ENCODE measurements at regions not wholly inside any gene's neighbourhood (a gene's known extent, or its start where the extent isn't known, plus 50 kb on each side); places are given as distances from the start of the nearest gene placed in this dataset.

GRCh38 chr4:96525898-96526297, 686.0 kb downstream of the PDHA2 start:
- Mint-ChIP-seq H3K27me3 (no peaks in the 10 kb centered on the region), H3K36me3 (ENCODE audit: low read depth) (no peaks in the 10 kb centered on the region)
- intact Hi-C loops (cut with DNase I, micrococcal nuclease), result no loop called here

DNA sequence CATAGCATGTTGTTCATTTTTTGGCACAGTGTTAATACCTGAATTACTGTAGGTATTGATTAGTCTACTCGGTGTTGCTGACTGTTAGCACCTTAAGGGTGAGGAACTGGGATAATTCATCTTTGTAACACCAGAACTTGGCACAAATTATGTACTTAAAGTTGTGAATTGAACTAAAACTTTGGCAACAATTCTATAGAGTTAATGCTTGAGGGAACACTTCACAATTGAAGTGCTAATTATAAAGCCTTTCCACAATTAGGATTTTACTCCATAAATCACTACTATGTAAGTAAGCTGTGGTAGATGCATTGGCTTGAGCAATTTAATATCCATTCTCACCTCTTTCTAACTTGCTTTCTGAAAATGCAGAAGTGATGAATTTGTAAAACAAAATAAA, 686.7 kb downstream of the PDHA2 start:
- CTCF ChIA-PET, result no interaction called here
- Mint-ChIP-seq H3K27ac (no peak overlapping the region), H3K4me3 (no peak overlapping the region), H3K4me1 (no peaks in the 10 kb centered on the region), H3K9me3 (ENCODE audit: low read depth) (peaks cover 5% of the 10 kb centered on the region), H3K27me3 (no peaks in the 10 kb centered on the region), H3K36me3 (ENCODE audit: low read depth) (no peaks in the 10 kb centered on the region)
- POLR2A ChIA-PET, result no interaction called here
- intact Hi-C loops (cut with DNase I, micrococcal nuclease), result no loop called here
- DNase-seq, result no peak
- ATAC-seq, result no peak

More at GRCh38 chr4:96525898-96526297, 686.0 kb downstream of the PDHA2 start:
- H3K4me3 Mint-ChIP-seq, result no peak overlapping the region
- H3K4me1 Mint-ChIP-seq, result no peaks in the 10 kb centered on the region
- no peak for ATAC-seq
- DNase-seq, result no peak
- ChIA-PET POLR2A (no interaction called here), CTCF (no interaction called here)
- H3K27ac Mint-ChIP-seq, result no peak overlapping the region
- peaks cover 6% of the 10 kb centered on the region for H3K9me3 Mint-ChIP-seq (ENCODE audit: low read depth)

GRCh38 chr4:96531836-96532235, 691.9 kb downstream of the PDHA2 start:
- H3K4me3 Mint-ChIP-seq, result no peak overlapping the region
- POLR2A ChIA-PET, result no interaction called here
- no peaks in the 10 kb centered on the region for H3K4me1 Mint-ChIP-seq
- no peak overlapping the region for H3K27ac Mint-ChIP-seq
- no peaks in the 10 kb centered on the region for H3K36me3 Mint-ChIP-seq (ENCODE audit: low read depth)
- H3K9me3 Mint-ChIP-seq (ENCODE audit: low read depth), result peaks cover 4% of the 10 kb centered on the region
- DNase-seq, result no peak
- H3K27me3 Mint-ChIP-seq, result no peaks in the 10 kb centered on the region
- no peak for ATAC-seq
- CTCF ChIA-PET, result no interaction called here
- intact Hi-C loops (cut with DNase I, micrococcal nuclease), result no loop called here

- no peak for ATAC-seq
- POLR2A ChIA-PET, result no interaction called here
- no peak overlapping the region for H3K27ac Mint-ChIP-seq
- intact Hi-C loops (cut with DNase I, micrococcal nuclease), result no loop called here
- no peaks in the 10 kb centered on the region for H3K27me3 Mint-ChIP-seq
- CTCF ChIA-PET, result no interaction called here
- DNase-seq, result no peak
- no peak overlapping the region for H3K4me3 Mint-ChIP-seq
- H3K36me3 Mint-ChIP-seq (ENCODE audit: low read depth), result no peaks in the 10 kb centered on the region
- no peaks in the 10 kb centered on the region for H3K4me1 Mint-ChIP-seq
- H3K9me3 Mint-ChIP-seq (ENCODE audit: low read depth), result peaks cover 2% of the 10 kb centered on the region
Measured at GRCh38 chr4:96543346-96543745, 703.5 kb downstream of the PDHA2 start.

DNA sequence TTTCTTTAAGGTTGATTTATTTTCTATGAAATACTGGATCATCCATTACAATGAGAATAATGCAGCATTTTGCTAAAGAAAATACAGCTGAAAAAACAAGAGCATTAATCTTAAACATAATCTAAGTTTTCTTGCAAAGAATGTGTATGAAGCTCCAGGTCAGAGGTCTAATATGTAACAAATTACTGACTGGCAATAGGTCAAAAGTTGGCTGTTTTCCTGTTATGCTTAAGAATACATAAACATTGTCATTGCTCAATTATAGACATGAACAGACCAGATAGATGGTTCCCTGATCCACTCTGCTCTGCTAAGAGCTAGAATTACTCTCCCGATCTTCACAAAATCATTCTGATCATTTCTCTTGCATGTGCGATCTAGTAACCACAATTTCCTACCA, 718.6 kb downstream of the PDHA2 start:
- H3K4me1 Mint-ChIP-seq, result no peaks in the 10 kb centered on the region
- ATAC-seq (no peak), DNase-seq (no peak)
- H3K36me3 Mint-ChIP-seq (ENCODE audit: low read depth), result no peaks in the 10 kb centered on the region
- no peak overlapping the region for H3K27ac Mint-ChIP-seq
- intact Hi-C loops (cut with DNase I, micrococcal nuclease), result no loop called here
- H3K27me3 Mint-ChIP-seq, result no peaks in the 10 kb centered on the region
- no peak overlapping the region for H3K4me3 Mint-ChIP-seq
- ChIA-PET CTCF (no interaction called here), POLR2A (no interaction called here)
- H3K9me3 Mint-ChIP-seq (ENCODE audit: low read depth), result peaks cover 2% of the 10 kb centered on the region

- Mint-ChIP-seq H3K4me1 (no peaks in the 10 kb centered on the region), H3K4me3 (no peak overlapping the region), H3K27ac (no peak overlapping the region), H3K36me3 (ENCODE audit: low read depth) (no peaks in the 10 kb centered on the region), H3K27me3 (no peaks in the 10 kb centered on the region), H3K9me3 (ENCODE audit: low read depth) (no peaks in the 10 kb centered on the region)
- no peak for DNase-seq
- no peak for ATAC-seq
- POLR2A ChIA-PET, result no interaction called here
- intact Hi-C loops (cut with DNase I, micrococcal nuclease), result no loop called here
- CTCF ChIA-PET, result interaction anchor here (0.7 kb wide), 1 partner anchor 657 kb away, joined by 3 read pairs; no protein-coding TSS in a partner anchor
Measured at GRCh38 chr4:96566755-96567154, 726.9 kb downstream of the PDHA2 start.

DNA sequence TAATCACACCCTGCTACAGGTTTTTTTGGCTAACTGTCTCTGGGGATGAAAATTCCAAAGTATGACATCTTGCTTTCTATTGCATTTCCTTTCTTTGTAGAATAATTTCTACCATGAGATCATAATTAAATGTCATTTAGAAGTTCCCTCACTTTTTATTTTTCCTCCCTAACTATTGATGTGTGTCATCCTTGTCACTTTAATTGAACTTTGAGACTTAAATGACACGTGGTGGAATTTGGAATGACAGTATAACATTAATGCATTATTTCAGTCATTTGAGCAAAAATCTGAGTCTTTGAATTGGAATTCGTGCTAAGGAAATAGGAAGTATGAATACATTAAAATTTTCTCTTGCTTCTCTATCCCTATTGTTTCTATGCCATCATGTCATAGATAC, 745.4 kb downstream of the PDHA2 start:
- Mint-ChIP-seq H3K4me1 (no peaks in the 10 kb centered on the region), H3K36me3 (ENCODE audit: low read depth) (no peaks in the 10 kb centered on the region), H3K4me3 (no peak overlapping the region), H3K9me3 (ENCODE audit: low read depth) (peaks cover 4% of the 10 kb centered on the region), H3K27me3 (no peaks in the 10 kb centered on the region), H3K27ac (no peak overlapping the region)
- ATAC-seq (no peak), DNase-seq (no peak)
- intact Hi-C loops (cut with DNase I, micrococcal nuclease), result no loop called here
- CTCF ChIA-PET, result no interaction called here
- POLR2A ChIA-PET, result no interaction called here

GRCh38 chr4:96593422-96593821, 753.5 kb downstream of the PDHA2 start:
- ChIA-PET POLR2A (no interaction called here), CTCF (no interaction called here)
- DNase-seq, result no peak
- Mint-ChIP-seq H3K4me1 (no peaks in the 10 kb centered on the region), H3K9me3 (ENCODE audit: low read depth) (peaks cover 2% of the 10 kb centered on the region), H3K27ac (no peak overlapping the region), H3K36me3 (ENCODE audit: low read depth) (no peaks in the 10 kb centered on the region), H3K4me3 (no peak overlapping the region), H3K27me3 (no peaks in the 10 kb centered on the region)
- ATAC-seq, result no peak
- intact Hi-C loops (cut with DNase I, micrococcal nuclease), result no loop called here

DNA sequence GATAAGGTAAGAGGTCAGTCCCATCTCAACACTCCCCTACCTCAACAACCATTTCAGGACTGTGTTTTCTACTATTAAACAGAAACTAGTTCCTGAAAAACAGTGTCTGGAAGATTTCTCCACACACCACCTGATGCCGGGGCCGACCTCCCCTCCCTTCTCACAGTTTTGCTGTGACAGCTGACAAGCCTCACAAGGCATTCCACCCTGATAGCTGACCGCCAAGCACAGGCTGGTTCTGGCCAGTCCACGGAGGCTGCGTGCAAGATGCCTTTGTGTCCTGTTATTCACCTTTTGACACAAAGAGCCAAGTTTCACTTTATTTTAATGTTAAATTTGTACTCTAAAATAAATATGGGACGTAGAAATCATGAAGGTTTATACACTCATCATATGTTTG, 758.6 kb downstream of the PDHA2 start:
- H3K9me3 Mint-ChIP-seq (ENCODE audit: low read depth), result no peaks in the 10 kb centered on the region
- no peaks in the 10 kb centered on the region for H3K4me1 Mint-ChIP-seq
- H3K36me3 Mint-ChIP-seq (ENCODE audit: low read depth), result no peaks in the 10 kb centered on the region
- intact Hi-C loops (cut with DNase I, micrococcal nuclease), result no loop called here
- ChIA-PET POLR2A (no interaction called here), CTCF (no interaction called here)
- no peak overlapping the region for H3K4me3 Mint-ChIP-seq
- no peaks in the 10 kb centered on the region for H3K27me3 Mint-ChIP-seq
- no peak overlapping the region for H3K27ac Mint-ChIP-seq
- ATAC-seq (no peak), DNase-seq (no peak)

DNA sequence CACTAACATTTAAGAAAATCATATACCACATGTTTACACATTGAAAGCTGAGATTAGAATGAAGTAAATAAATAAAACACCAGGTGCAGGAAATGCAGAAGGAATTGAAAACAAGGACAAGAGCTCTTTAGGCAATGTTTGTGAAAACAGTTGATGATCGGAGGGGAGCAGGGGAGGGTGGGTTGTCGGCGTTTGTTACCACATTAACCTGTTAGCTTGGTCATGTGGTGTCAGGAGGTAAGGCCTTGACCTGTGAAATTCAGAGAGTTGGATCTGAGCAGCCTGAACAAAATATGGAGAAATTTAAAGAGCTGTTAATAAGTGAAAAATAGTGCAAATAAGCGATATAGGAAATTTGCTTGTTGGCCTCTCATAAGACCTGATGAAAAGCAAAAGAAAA, 759.9 kb downstream of the PDHA2 start:
- H3K4me1 Mint-ChIP-seq, result no peaks in the 10 kb centered on the region
- intact Hi-C loops (cut with DNase I, micrococcal nuclease), result no loop called here
- no peaks in the 10 kb centered on the region for H3K36me3 Mint-ChIP-seq (ENCODE audit: low read depth)
- no peak overlapping the region for H3K27ac Mint-ChIP-seq
- no peak for DNase-seq
- no peaks in the 10 kb centered on the region for H3K9me3 Mint-ChIP-seq (ENCODE audit: low read depth)
- CTCF ChIA-PET, result no interaction called here
- H3K27me3 Mint-ChIP-seq, result no peaks in the 10 kb centered on the region
- POLR2A ChIA-PET, result no interaction called here
- H3K4me3 Mint-ChIP-seq, result no peak overlapping the region
- no peak for ATAC-seq

- Mint-ChIP-seq H3K9me3 (ENCODE audit: low read depth) (no peaks in the 10 kb centered on the region), H3K4me1 (no peaks in the 10 kb centered on the region), H3K36me3 (ENCODE audit: low read depth) (no peaks in the 10 kb centered on the region), H3K4me3 (no peak overlapping the region), H3K27me3 (no peaks in the 10 kb centered on the region), H3K27ac (no peak overlapping the region)
- intact Hi-C loops (cut with DNase I, micrococcal nuclease), result no loop called here
- DNase-seq (no peak), ATAC-seq (no peak)
- ChIA-PET POLR2A (no interaction called here), CTCF (no interaction called here)
Measured at GRCh38 chr4:96602661-96603060, 762.8 kb downstream of the PDHA2 start.

DNA sequence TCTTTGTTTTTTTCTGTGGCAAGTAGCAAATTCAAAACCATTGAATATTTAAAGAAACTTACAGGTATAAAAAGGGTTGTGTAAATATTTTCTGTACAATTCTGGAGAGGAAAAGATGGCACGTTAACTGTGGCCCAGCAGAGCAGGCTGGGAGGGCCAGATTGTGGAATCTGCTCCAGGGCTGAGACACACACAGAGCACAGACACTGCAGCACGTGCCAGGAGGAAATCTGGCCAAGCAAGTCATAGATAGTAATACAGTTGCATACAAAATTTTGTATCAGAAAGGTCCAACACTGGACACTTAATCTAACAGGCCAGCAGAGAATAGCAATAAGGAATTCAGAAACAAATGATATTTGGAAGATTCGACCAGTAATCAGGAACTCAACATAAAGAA, 763.7 kb downstream of the PDHA2 start:
- no peak for ATAC-seq
- ChIA-PET CTCF (no interaction called here), POLR2A (no interaction called here)
- H3K36me3 Mint-ChIP-seq (ENCODE audit: low read depth), result no peaks in the 10 kb centered on the region
- H3K9me3 Mint-ChIP-seq (ENCODE audit: low read depth), result no peaks in the 10 kb centered on the region
- H3K4me3 Mint-ChIP-seq, result no peak overlapping the region
- intact Hi-C loops (cut with DNase I, micrococcal nuclease), result no loop called here
- DNase-seq, result no peak
- H3K27ac Mint-ChIP-seq, result no peak overlapping the region
- no peaks in the 10 kb centered on the region for H3K27me3 Mint-ChIP-seq
- no peaks in the 10 kb centered on the region for H3K4me1 Mint-ChIP-seq

GRCh38 chr4:96606451-96606850, 766.6 kb downstream of the PDHA2 start:
- no peak overlapping the region for H3K27ac Mint-ChIP-seq
- H3K4me3 Mint-ChIP-seq, result no peak overlapping the region
- intact Hi-C loops (cut with DNase I, micrococcal nuclease), result no loop called here

More at GRCh38 chr4:96606451-96606850, 766.6 kb downstream of the PDHA2 start:
- H3K27me3 Mint-ChIP-seq, result no peaks in the 10 kb centered on the region
- H3K4me1 Mint-ChIP-seq, result no peaks in the 10 kb centered on the region
- H3K9me3 Mint-ChIP-seq (ENCODE audit: low read depth), result no peaks in the 10 kb centered on the region
- CTCF ChIA-PET, result no interaction called here
- DNase-seq (no peak), ATAC-seq (no peak)
- H3K36me3 Mint-ChIP-seq (ENCODE audit: low read depth), result no peaks in the 10 kb centered on the region
- POLR2A ChIA-PET, result no interaction called here

Data from activated CD4-positive, alpha-beta T cell treated with anti-CD3 and anti-CD28 coated beads for 36 hours (primary cell).